ENCODE measurements at regions not wholly inside any gene's neighbourhood (a gene's known extent, or its start where the extent isn't known, plus 50 kb on each side); places are given as distances from the start of the nearest gene placed in this dataset.

DNA sequence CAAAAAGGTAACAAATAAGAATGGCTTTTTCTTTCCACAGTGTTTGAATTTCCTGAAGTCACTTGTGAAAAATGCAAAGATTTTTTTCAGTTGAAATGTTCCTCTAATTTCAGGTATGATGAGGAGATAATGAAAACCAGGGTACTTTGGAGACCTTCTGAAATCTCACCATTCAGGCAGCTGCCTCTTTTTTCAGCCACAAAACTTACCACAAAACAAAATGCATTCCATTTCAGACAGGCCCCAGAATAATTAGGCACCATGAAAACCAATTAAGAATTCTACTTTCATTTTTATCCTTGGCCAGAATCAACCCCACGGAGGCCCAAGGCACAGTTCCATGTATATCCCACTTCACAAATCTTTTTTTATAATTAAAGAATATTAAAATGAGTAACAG lies 880.3 kb upstream of the ACVR2A start:
- intact Hi-C loops (cut with DNase I) = no loop called here

GRCh38 chr2:146954544-146954943 lies 890.3 kb upstream of the ACVR2A start:
- Histone ChIP-seq H3K36me3 (no peaks in the 10 kb centered on the region), H3K4me3 (replicated peaks in 1 of 3) (no peak overlapping the region), H3K27me3 (no peaks in the 10 kb centered on the region), H3K27ac (no peak overlapping the region), H3K4me1 (peaks cover 4 to 13% of the 10 kb centered on the region in 2 donors), H3K9me3 (no peaks in the 10 kb centered on the region)
- no peak for TF ChIP-seq POLR2A (IDR thresholded peaks at IDR 0.05)
- DNase-seq = no peak
- 90 to 95% methylated on average over 5 of the region's 5 CpGs for WGBS, 2 donors
- intact Hi-C loops (cut with DNase I) = no loop called here

More for the DNA sequence above, 880.3 kb upstream of the ACVR2A start:
- no peak for DNase-seq
- no peak overlapping the region for H3K27ac ChIP-seq
- H3K36me3 ChIP-seq = no peaks in the 10 kb centered on the region
- no peaks in the 10 kb centered on the region for H3K4me1 ChIP-seq
- WGBS, 2 donors = 76 to 90% methylated on average over 1 of the region's 1 CpG
- H3K9me3 ChIP-seq = no peaks in the 10 kb centered on the region
- H3K4me3 ChIP-seq (replicated peaks in 1 of 3) = no peak overlapping the region
- H3K27me3 ChIP-seq = no peaks in the 10 kb centered on the region
- TF ChIP-seq, protein P1, sequence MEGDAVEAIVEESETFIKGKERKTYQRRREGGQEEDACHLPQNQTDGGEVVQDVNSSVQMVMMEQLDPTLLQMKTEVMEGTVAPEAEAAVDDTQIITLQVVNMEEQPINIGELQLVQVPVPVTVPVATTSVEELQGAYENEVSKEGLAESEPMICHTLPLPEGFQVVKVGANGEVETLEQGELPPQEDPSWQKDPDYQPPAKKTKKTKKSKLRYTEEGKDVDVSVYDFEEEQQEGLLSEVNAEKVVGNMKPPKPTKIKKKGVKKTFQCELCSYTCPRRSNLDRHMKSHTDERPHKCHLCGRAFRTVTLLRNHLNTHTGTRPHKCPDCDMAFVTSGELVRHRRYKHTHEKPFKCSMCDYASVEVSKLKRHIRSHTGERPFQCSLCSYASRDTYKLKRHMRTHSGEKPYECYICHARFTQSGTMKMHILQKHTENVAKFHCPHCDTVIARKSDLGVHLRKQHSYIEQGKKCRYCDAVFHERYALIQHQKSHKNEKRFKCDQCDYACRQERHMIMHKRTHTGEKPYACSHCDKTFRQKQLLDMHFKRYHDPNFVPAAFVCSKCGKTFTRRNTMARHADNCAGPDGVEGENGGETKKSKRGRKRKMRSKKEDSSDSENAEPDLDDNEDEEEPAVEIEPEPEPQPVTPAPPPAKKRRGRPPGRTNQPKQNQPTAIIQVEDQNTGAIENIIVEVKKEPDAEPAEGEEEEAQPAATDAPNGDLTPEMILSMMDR (IDR thresholded peaks at IDR 0.05) = no peak
- no peak for TF ChIP-seq POLR2A (IDR thresholded peaks at IDR 0.05)

DNA sequence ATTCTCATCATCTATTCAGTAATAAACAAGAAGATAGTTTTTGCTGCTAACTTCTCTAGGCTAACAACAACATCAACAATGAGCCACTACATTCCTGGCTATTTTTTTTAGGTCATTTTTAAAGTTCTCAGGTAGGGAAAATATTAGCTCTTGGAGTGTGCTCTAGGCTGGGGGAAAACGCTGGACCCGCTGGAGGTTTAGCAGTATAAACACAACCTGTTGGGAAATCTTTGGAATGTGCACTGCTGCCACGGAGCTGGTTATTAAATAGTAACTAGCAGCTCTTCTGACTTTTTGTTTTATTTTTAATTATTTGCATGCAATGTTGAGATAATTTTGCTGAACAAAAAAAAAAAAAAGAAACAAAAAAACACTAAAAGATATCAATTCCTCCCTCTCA lies 892.1 kb upstream of the ACVR2A start:
- no peaks in the 10 kb centered on the region for H3K36me3 ChIP-seq
- H3K4me1 ChIP-seq = peaks cover 4 to 13% of the 10 kb centered on the region in 2 donors
- H3K4me3 ChIP-seq (replicated peaks in 1 of 3) = no peak overlapping the region
- intact Hi-C loops (cut with DNase I) = no loop called here
- no peaks in the 10 kb centered on the region for H3K9me3 ChIP-seq
- TF ChIP-seq, protein P1 (IDR thresholded peaks at IDR 0.05) = no peak
- TF ChIP-seq POLR2A (IDR thresholded peaks at IDR 0.05) = no peak
- WGBS, 2 donors = 28 to 38% methylated on average over 3 of the region's 3 CpGs
- no peaks in the 10 kb centered on the region for H3K27me3 ChIP-seq
- DNase-seq = peak; percentile 35 to 49
- H3K27ac ChIP-seq = no peak overlapping the region

- H3K36me3 ChIP-seq = no peaks in the 10 kb centered on the region
- DNase-seq = no peak
- peaks cover 4 to 13% of the 10 kb centered on the region in 2 donors for H3K4me1 ChIP-seq
- TF ChIP-seq, protein P1 (IDR thresholded peaks at IDR 0.05) = no peak
- no peak for TF ChIP-seq POLR2A (IDR thresholded peaks at IDR 0.05)
- H3K4me3 ChIP-seq (replicated peaks in 1 of 3) = no peak overlapping the region
- intact Hi-C loops (cut with DNase I) = no loop called here
- 95 to 97% methylated on average over 4 of the region's 4 CpGs for WGBS, 2 donors
- no peaks in the 10 kb centered on the region for H3K27me3 ChIP-seq
- H3K27ac ChIP-seq = no peak overlapping the region
- no peaks in the 10 kb centered on the region for H3K9me3 ChIP-seq
Measured at GRCh38 chr2:146950911-146951310, 893.9 kb upstream of the ACVR2A start.

GRCh38 chr2:146950361-146950760 lies 894.5 kb upstream of the ACVR2A start:
- Histone ChIP-seq H3K36me3 (no peaks in the 10 kb centered on the region), H3K27me3 (no peaks in the 10 kb centered on the region), H3K27ac (no peak overlapping the region), H3K9me3 (no peaks in the 10 kb centered on the region), H3K4me3 (replicated peaks in 1 of 3) (no peak overlapping the region), H3K4me1 (peaks cover 4 to 13% of the 10 kb centered on the region in 2 donors)
- TF ChIP-seq, protein P1 (IDR thresholded peaks at IDR 0.05) = no peak
- no peak for TF ChIP-seq POLR2A (IDR thresholded peaks at IDR 0.05)
- WGBS, 2 donors = 68 to 72% methylated on average over 3 of the region's 3 CpGs
- intact Hi-C loops (cut with DNase I) = no loop called here
- peak in 1 of 2 donors; percentile 4 for DNase-seq

DNA sequence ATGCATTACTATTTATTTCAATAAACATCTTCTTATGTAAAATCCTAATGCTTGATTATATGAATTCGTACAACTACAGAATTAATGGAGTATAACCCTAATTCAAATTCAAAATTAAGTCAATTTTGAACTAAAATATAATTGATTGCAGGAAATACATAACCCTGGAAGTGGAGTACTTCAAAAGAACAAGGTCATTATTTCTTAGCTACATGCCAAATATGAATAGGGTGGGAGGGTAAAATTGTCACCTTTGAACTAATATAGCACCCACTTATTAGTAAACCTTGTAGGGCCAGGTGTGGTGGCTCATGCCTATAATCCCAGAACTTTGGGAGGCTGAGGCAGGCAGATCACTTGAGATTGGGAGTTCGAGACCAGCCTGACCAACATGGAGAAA lies 895.4 kb upstream of the ACVR2A start:
- no peak for DNase-seq
- intact Hi-C loops (cut with DNase I) = no loop called here
- Histone ChIP-seq H3K27me3 (no peaks in the 10 kb centered on the region), H3K4me1 (peaks cover 4 to 13% of the 10 kb centered on the region in 2 donors), H3K4me3 (replicated peaks in 1 of 3) (no peak overlapping the region), H3K27ac (no peak overlapping the region), H3K9me3 (no peaks in the 10 kb centered on the region), H3K36me3 (no peaks in the 10 kb centered on the region)
- no peak for TF ChIP-seq POLR2A (IDR thresholded peaks at IDR 0.05)
- TF ChIP-seq, protein P1 (IDR thresholded peaks at IDR 0.05) = no peak
- WGBS, 2 donors = 79 to 98% methylated on average over 2 of the region's 2 CpGs
